GM13977 (cell line): ENCODE measurements at regions not wholly inside any gene's neighbourhood (a gene's known extent, or its start where the extent isn't known, plus 50 kb on each side); places are given as distances from the start of the nearest gene placed in this dataset.

Experiments used
- DNase-seq: peaks from one replicate; pipeline ENCODE4 v3.0.0; 2012; ENCODE audit warnings: low spot score
- CTCF ChIP-seq: IDR thresholded peaks from 2 replicates; pipeline ENCODE4 v1.5.1; 2012; ENCODE audit warnings: mild to moderate bottlenecking, control low read depth; ENCODE audit not compliant: insufficient read depth; ENCODE audit errors: extremely low read depth, missing control alignments
- in situ Hi-C: fragments of 300-500 bp; cut with MboI; formaldehyde crosslinking; loops from one replicate; pipeline ENCODE4 v1.12.0; 2022; ENCODE audit warnings: low sequenced_read_pairs, low pct_unique_long_range_greater_than_20kb, mixed read lengths, inconsistent platforms; ENCODE audit not compliant: unreplicated experiment

DNA sequence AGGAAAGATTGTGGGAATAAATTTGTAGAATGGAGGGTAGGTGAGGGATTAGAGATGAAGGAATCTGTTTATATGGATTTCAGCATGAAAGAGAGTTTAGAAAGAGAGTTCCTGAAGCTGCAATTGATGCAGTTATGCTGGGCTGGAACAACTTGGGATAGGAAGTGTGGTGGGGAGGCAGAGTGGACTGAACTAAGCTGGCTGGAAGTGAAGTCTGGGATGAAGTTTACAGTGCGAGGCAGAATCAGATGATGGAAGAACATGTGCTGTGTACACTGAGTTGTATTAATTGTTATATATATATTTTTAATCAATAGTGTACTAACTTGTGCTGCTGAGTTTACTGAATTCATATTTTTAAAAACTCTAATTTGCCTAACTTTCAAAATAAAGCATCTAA is 461.9 kb downstream of the SPRY1 start:
- TF ChIP-seq CTCF: no peak
- in situ Hi-C loops: no loop called here
- DNase-seq: no peak

DNA sequence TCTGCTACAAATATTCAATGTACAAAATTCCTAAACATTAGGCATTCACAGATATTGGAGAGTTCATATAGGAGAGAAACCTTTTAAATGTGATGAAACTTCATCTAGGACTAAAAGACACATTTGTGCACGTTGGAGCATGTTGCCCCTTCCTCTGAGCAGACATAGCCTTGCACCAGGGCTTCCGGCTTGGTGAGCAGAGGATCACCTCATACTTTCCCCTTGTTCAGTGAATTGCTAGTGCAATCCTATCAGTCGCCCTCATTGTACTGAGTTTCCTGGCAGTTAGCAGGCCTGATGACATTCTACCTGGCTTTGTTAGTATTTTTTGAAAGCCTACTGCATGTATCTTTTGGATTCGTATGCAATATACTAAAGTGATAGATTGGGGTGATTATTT is 466.2 kb downstream of the SPRY1 start:
- no peak for TF ChIP-seq CTCF
- in situ Hi-C loops: no loop called here
- no peak for DNase-seq

GRCh38 chr4:123866796-123867195 is 470.2 kb downstream of the SPRY1 start:
- DNase-seq: no peak
- no peak for TF ChIP-seq CTCF
- in situ Hi-C loops: no loop called here

GRCh38 chr4:123867910-123868587 is 471.5 kb downstream of the SPRY1 start:
- DNase-seq: no peak
- in situ Hi-C loops: no loop called here
- no peak for TF ChIP-seq CTCF

DNA sequence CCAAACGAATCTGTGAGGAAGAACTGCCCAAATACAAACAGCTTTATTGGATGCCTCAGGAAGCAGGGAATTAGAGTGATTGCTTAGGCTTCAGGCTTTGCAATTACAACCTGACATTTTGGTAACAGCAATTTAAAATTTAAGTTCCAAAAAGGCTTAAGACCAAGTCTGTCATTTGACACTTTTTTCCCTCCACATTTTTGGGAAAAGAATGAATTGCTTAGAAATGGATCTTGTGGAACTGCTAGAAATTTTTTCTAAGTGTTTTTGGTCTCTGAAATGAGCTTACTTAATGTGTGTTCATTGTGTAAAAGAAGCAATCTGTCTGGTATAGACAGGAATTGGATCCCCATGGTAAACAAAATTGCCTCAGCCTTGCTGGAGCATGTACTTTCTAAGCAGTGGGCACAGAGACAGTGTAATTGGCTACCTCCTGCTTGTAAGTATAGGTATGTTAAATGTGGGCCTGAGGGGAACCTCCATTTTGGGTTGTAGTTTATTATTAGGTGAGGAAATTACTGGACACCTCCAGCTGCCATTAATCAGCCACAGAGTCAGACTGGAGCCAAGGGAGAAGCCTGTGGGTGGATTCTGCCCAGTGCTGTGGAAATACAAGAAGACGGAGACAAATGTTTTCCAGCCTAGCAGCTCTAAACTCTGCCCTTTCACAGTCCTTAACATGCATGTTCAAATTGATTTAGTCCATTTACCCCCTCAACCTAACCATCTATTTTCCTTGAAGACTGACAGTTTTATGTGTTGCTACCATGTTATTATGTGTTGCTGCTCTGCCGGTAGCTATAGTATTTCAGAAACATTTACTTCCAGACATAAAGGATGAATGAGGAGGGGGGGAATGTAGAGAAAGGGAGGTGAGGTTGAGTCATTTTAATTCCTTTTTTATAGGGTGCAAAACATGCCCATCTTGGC is 473.0 kb downstream of the SPRY1 start:
- TF ChIP-seq CTCF: no peak
- in situ Hi-C loops: no loop called here

DNA sequence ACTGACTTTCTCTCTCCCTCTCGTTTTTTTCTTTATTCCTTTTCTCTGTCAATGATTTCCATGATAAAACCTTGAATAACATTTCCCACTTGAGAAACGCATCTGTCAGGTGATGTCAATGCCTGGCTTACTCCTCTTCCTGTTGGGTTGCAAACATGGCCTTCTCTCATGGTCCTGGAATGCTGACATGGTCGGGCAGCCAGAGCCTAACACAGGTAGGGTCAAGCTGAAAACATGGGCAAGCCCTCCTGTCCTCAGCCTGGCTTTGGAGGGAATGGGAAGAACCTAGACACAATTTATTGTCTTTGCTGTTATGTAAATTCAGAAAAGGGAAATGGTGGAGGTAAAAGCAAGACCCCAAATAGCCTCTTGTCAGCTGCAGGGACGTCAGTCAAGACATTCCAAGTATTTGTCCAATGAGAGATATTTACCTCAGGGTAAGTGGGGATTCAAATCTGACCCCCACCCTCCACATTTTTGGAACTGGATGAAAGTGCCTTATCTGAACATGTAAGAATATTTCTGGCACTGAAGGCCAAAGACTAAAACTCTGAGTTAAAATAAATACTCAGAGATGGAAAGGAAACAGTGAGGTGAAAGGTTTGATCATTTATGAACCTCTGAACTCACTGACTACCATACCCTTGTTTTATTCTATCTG is 473.8 kb downstream of the SPRY1 start:
- no peak for DNase-seq
- TF ChIP-seq CTCF: no peak
- in situ Hi-C loops: no loop called here

More for the DNA sequence above, 473.0 kb downstream of the SPRY1 start:
- no peak for DNase-seq
